SK-N-SH (cell line): ENCODE measurements at regions not wholly inside any gene's neighbourhood (a gene's known extent, or its start where the extent isn't known, plus 50 kb on each side); places are given as distances from the start of the nearest gene placed in this dataset.

Experiments
- CTCF ChIA-PET: fragments of 300-600, 350-600 bp; formaldehyde crosslinking; extraction: SDS; loops from one replicate; lab custom pipeline; 2021; lab: Yijun Ruan, JAX
- POLR2A ChIA-PET: fragments of 350-600 bp; sonication (Branson Sonifier 250); formaldehyde crosslinking; extraction: SDS; loops from one replicate; lab custom pipeline; 2020; ENCODE audit warnings: antibody characterized with exemption, inconsistent platforms; lab: Yijun Ruan, JAX
- DNase-seq: peaks from one replicate; pipeline ENCODE4 v3.0.0; 2012
- H2AFZ ChIP-seq: fragments of 200-600 bp; sonication (generic); 2 replicates; pipeline ENCODE4 v1.8.1; 2016; ENCODE audit warnings: antibody characterized with exemption, mild to moderate bottlenecking, low read depth
- H3F3A ChIP-seq: fragments of 200-600 bp; sonication (generic); replicated peaks from 2 replicates; pipeline ENCODE3; 2016; ENCODE audit warnings: antibody characterized with exemption, mild to moderate bottlenecking; ENCODE audit not compliant: insufficient read depth
- H3K27ac ChIP-seq, 2 experiments: fragments of 200-500 bp in 1 of 2; fragments of 200-600 bp in 1 of 2; sonication (Bioruptor generic) in 1 of 2; sonication (generic), shearing (Covaris generic) in 1 of 2; 2 replicates each; pipeline versions ENCODE4 v1.5.1 to v1.6.1; 2014 to 2016; ENCODE audit warnings: low read depth in 2 of 2, inconsistent platforms in 1 of 2, low read length in 1 of 2, mild to moderate bottlenecking in 1 of 2, mixed read lengths in 1 of 2
- H3K27me3 ChIP-seq: fragments of 200-600 bp; sonication (generic), shearing (Covaris generic); 2 replicates; pipeline ENCODE4 v1.6.1; 2016; ENCODE audit warnings: mixed run types; ENCODE audit not compliant: insufficient read depth
- H3K36me3 ChIP-seq, 2 experiments: fragments of 200-500 bp in 1 of 2; fragments of 200-600 bp in 1 of 2; sonication (Bioruptor generic) in 1 of 2; sonication (generic) in 1 of 2; replicated peaks in 1 of 2; 2 replicates each; pipeline versions ENCODE3 to v1.5.1; 2014 to 2016; ENCODE audit warnings: low read length in 1 of 2, mild to moderate bottlenecking in 1 of 2; ENCODE audit not compliant: insufficient read depth in 2 of 2, control insufficient read depth in 1 of 2
- H3K4me1 ChIP-seq, 2 experiments: fragments of 200-500 bp in 1 of 2; fragments of 200-600 bp in 1 of 2; sonication (Bioruptor generic) in 1 of 2; sonication (generic), shearing (Covaris generic) in 1 of 2; 2 replicates each; pipeline versions ENCODE4 v1.5.1 to v1.6.1; 2014 to 2016; ENCODE audit warnings: low read depth in 1 of 2, low read length in 1 of 2, mixed run types in 1 of 2; ENCODE audit not compliant: insufficient read depth in 2 of 2, control insufficient read depth in 1 of 2
- H3K4me2 ChIP-seq: fragments of 200-600 bp; sonication (generic), shearing (Covaris generic); 2 replicates; pipeline ENCODE4 v1.6.1; 2017; ENCODE audit warnings: mixed run types
- H3K4me3 ChIP-seq, 2 experiments: fragments of 200-500 bp in 1 of 2; fragments of 200-600 bp in 1 of 2; sonication (Bioruptor generic) in 1 of 2; sonication (generic), shearing (Covaris generic) in 1 of 2; 2 replicates each; pipeline versions ENCODE4 v1.5.1 to v1.8.1; 2014 to 2016; ENCODE audit warnings: low read depth in 2 of 2, inconsistent platforms in 1 of 2, low read length in 1 of 2, mild to moderate bottlenecking in 1 of 2, mixed read lengths in 1 of 2, moderate library complexity in 1 of 2
- H3K79me2 ChIP-seq: fragments of 200-600 bp; sonication (generic); 2 replicates; pipeline ENCODE4 v1.8.1; 2017; ENCODE audit warnings: mild to moderate bottlenecking; ENCODE audit not compliant: insufficient read depth
- H3K9ac ChIP-seq: fragments of 200-600 bp; sonication (generic); 2 replicates; pipeline ENCODE4 v1.6.1; 2017; ENCODE audit warnings: mixed run types
- H3K9me2 ChIP-seq: fragments of 200-600 bp; sonication (generic); 2 replicates; pipeline ENCODE4 v1.6.1; 2017; ENCODE audit warnings: mixed run types
- H3K9me3 ChIP-seq: fragments of 200-600 bp; sonication (generic); 2 replicates; pipeline ENCODE4 v1.6.1; 2017; ENCODE audit warnings: mixed run types, mild to moderate bottlenecking, moderate library complexity
- H4K20me1 ChIP-seq: fragments of 200-600 bp; sonication (generic); 2 replicates; pipeline ENCODE4 v1.6.1; 2017; ENCODE audit warnings: mild to moderate bottlenecking, mixed run types; ENCODE audit not compliant: insufficient read depth
- CHD2 ChIP-seq: fragments of 150-350 bp; IDR thresholded peaks from 2 replicates; pipeline ENCODE4 v1.6.1; 2018; ENCODE audit warnings: low read length; ENCODE audit not compliant: partially characterized antibody
- ELF1 ChIP-seq: IDR thresholded peaks from 2 replicates; pipeline ENCODE4 v1.4.0; 2012
- EZH2phosphoT487 ChIP-seq: fragments of 200-600 bp; sonication (generic); IDR thresholded peaks from 2 replicates; pipeline ENCODE4 v1.6.1; 2017; ENCODE audit warnings: low read depth, mixed run types, mild to moderate bottlenecking, antibody characterized with exemption, moderate library complexity, borderline replicate concordance
- FOSL2 ChIP-seq: IDR thresholded peaks from 2 replicates; pipeline ENCODE4 v1.4.0; 2012; ENCODE audit warnings: low read depth, mild to moderate bottlenecking, moderate library complexity, borderline replicate concordance
- GABPA ChIP-seq: IDR thresholded peaks from 2 replicates; pipeline ENCODE4 v1.4.0; 2012; ENCODE audit warnings: low read depth, mild to moderate bottlenecking
- JUND ChIP-seq: IDR thresholded peaks from 2 replicates; pipeline ENCODE4 v1.4.0; 2012
- MAX ChIP-seq: IDR thresholded peaks from 2 replicates; pipeline ENCODE4 v1.4.0; 2012; ENCODE audit warnings: low read depth
- MXI1 ChIP-seq: IDR thresholded peaks from 2 replicates; pipeline ENCODE4 v1.6.1; 2012; ENCODE audit warnings: mild to moderate bottlenecking, low read depth, low read length, improper control_type of control experiment
- NFIC ChIP-seq: IDR thresholded peaks from 2 replicates; pipeline ENCODE4 v1.4.0; 2012; ENCODE audit warnings: borderline replicate concordance
- NRF1 ChIP-seq: IDR thresholded peaks from 2 replicates; pipeline ENCODE4 v1.6.1; 2012; ENCODE audit warnings: low read depth, mild to moderate bottlenecking, low read length
- RAD21 ChIP-seq: IDR thresholded peaks from 2 replicates; pipeline ENCODE4 v1.6.1; 2012; ENCODE audit warnings: mild to moderate bottlenecking, low read length
- REST ChIP-seq: IDR thresholded peaks from 2 replicates; pipeline ENCODE4 v1.6.1; 2012; ENCODE audit warnings: mild to moderate bottlenecking, low read depth, low read length, moderate library complexity
- RFX5 ChIP-seq: IDR thresholded peaks from 2 replicates; pipeline ENCODE4 v1.6.1; 2012; ENCODE audit warnings: mild to moderate bottlenecking, improper control_type of control experiment, low read length
- RXRA ChIP-seq: IDR thresholded peaks from 2 replicates; pipeline ENCODE4 v1.4.0; 2012; ENCODE audit warnings: low read depth, mild to moderate bottlenecking, borderline replicate concordance
- SIN3A ChIP-seq: IDR thresholded peaks from 2 replicates; pipeline ENCODE4 v1.6.1; 2012; ENCODE audit warnings: low read depth, mild to moderate bottlenecking, low read length, moderate library complexity, borderline replicate concordance
- TAF1 ChIP-seq: IDR thresholded peaks from 2 replicates; pipeline ENCODE4 v1.6.1; 2012; ENCODE audit warnings: low read depth, mild to moderate bottlenecking, low read length, moderate library complexity, borderline replicate concordance
- TCF12 ChIP-seq: IDR thresholded peaks from 2 replicates; pipeline ENCODE4 v1.4.0; 2012
- TEAD4 ChIP-seq: IDR thresholded peaks from 2 replicates; pipeline ENCODE4 v1.4.0; 2012; ENCODE audit warnings: mild to moderate bottlenecking, borderline replicate concordance; ENCODE audit not compliant: insufficient read depth
- ZBTB33 ChIP-seq: IDR thresholded peaks from 2 replicates; pipeline ENCODE4 v1.4.0; 2012; ENCODE audit warnings: low read depth, borderline replicate concordance
- WGBS: methylation state at CpG from one replicate; pipeline ENCODE4 v1.1.6; 2017; ENCODE audit warnings: low lambda C conversion rate; 5-methylcytosine and 5-hydroxymethylcytosine counted together
- TF ChIP-seq, protein P1 (sequence below): IDR thresholded peaks from 2 replicates; pipeline ENCODE4; 2012
- TF ChIP-seq, protein P2 (sequence below): fragments of 150-350 bp; IDR thresholded peaks from 2 replicates; pipeline ENCODE4 v1.6.1; 2017; ENCODE audit warnings: antibody characterized with exemption, low read length, low read depth, borderline replicate concordance

DNA sequence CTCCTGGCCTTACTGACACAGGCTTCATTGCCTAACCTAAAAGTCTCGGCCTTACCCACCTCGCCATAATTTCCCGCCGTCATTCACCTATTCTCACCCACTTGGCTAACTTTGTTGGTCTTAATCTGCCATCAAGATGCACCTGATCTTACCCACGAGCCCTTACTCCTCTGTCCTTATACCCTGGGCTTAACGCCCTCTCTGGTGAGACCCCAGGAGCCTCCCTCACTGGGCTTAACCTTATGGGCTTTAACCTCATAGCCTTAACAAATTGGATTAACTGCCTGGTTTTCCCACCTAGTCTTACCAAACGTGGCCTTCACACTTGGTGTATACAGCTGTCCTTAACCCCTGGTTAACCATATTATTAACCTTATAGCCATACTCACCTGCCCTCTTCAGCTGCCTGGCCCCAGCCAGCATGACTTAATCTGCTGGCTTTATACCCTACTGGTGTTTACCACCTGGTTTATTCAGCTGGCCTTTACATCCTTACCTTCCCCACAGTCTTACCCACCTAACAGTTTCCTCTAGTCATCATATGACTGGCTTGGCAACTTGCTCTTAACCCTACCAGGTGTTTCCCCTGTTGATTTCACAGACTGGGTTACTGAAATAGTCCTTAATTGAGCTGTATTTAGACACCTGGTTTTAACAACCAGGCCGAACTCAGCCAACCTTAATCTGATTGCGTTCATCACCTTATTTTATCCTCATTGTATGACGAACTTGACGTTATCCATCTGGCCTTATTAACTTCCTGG lies 132.0 kb upstream of the ZSWIM2 start:
- H3K36me3 ChIP-seq = no peaks in the 10 kb centered on the region
- no peak overlapping the region for H3K9ac ChIP-seq
- H3K4me2 ChIP-seq = no peak overlapping the region
- no peak for DNase-seq
- H3F3A ChIP-seq = no peaks in the 10 kb centered on the region
- POLR2A ChIA-PET = no interaction called here
- no peaks in the 10 kb centered on the region for H3K9me2 ChIP-seq
- TF ChIP-seq MAX = no peak
- no peak for TF ChIP-seq RAD21
- no peak for TF ChIP-seq JUND
- no peak for TF ChIP-seq CHD2
- TF ChIP-seq MXI1 = no peak
- TF ChIP-seq ELF1 = no peak
- TF ChIP-seq FOSL2 = no peak
- no peak for TF ChIP-seq EZH2phosphoT487
- TF ChIP-seq GABPA = no peak
- CTCF ChIA-PET = interaction anchor here (0.6 to 0.8 kb wide), 2 partner anchors 13 to 73 kb away, joined by 3 to 4 read pairs; no protein-coding TSS in a partner anchor
- 66% methylated on average over 11 of the region's 11 CpGs for WGBS
- H4K20me1 ChIP-seq = no peaks in the 10 kb centered on the region
- no peaks in the 10 kb centered on the region for H3K27me3 ChIP-seq
- no peak overlapping the region for H2AFZ ChIP-seq
- H3K4me1 ChIP-seq = no peaks in the 10 kb centered on the region
- H3K27ac ChIP-seq = no peak overlapping the region
- no peaks in the 10 kb centered on the region for H3K9me3 ChIP-seq
- no peak overlapping the region for H3K4me3 ChIP-seq
- no peaks in the 10 kb centered on the region for H3K79me2 ChIP-seq

GRCh38 chr2:186980117-186980442 lies 131.1 kb upstream of the ZSWIM2 start:
- Histone ChIP-seq H3K4me2 (no peak overlapping the region), H3F3A (no peaks in the 10 kb centered on the region), H3K79me2 (no peaks in the 10 kb centered on the region), H3K9ac (no peak overlapping the region), H3K9me3 (no peaks in the 10 kb centered on the region), H3K36me3 (no peaks in the 10 kb centered on the region), H4K20me1 (no peaks in the 10 kb centered on the region), H3K27ac (no peak overlapping the region), H3K4me3 (no peak overlapping the region), H3K4me1 (no peaks in the 10 kb centered on the region), H3K27me3 (no peaks in the 10 kb centered on the region), H2AFZ (no peak overlapping the region), H3K9me2 (no peaks in the 10 kb centered on the region)
- DNase-seq = no peak
- ChIA-PET CTCF (interaction anchor here (0.8 kb wide), 1 partner anchor 14 kb away, joined by 3 read pairs; no protein-coding TSS in a partner anchor), POLR2A (no interaction called here)
- WGBS = 88% methylated on average over 2 of the region's 2 CpGs
- TF ChIP-seq MXI1 (no peak), NRF1 (no peak), FOSL2 (no peak), RFX5 (no peak), RAD21 (no peak), REST (no peak), RXRA (no peak), TAF1 (no peak), TEAD4 (no peak), TCF12 (no peak), NFIC (no peak), SIN3A (no peak), ZBTB33 (no peak)
- TF ChIP-seq, protein P1, sequence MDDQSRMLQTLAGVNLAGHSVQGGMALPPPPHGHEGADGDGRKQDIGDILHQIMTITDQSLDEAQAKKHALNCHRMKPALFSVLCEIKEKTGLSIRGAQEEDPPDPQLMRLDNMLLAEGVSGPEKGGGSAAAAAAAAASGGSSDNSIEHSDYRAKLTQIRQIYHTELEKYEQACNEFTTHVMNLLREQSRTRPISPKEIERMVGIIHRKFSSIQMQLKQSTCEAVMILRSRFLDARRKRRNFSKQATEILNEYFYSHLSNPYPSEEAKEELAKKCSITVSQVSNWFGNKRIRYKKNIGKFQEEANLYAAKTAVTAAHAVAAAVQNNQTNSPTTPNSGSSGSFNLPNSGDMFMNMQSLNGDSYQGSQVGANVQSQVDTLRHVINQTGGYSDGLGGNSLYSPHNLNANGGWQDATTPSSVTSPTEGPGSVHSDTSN = no peak
- TF ChIP-seq, protein P2, sequence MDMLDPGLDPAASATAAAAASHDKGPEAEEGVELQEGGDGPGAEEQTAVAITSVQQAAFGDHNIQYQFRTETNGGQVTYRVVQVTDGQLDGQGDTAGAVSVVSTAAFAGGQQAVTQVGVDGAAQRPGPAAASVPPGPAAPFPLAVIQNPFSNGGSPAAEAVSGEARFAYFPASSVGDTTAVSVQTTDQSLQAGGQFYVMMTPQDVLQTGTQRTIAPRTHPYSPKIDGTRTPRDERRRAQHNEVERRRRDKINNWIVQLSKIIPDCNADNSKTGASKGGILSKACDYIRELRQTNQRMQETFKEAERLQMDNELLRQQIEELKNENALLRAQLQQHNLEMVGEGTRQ = no peak
